Small intestine (tissue), 7 donors: ENCODE measurements at regions not wholly inside any gene's neighbourhood (a gene's known extent, or its start where the extent isn't known, plus 50 kb on each side); places are given as distances from the start of the nearest gene placed in this dataset.
A peak's percentile ranks its signal among the peaks of the same experiment; 100 is the strongest.

Experiments used
- DNase-seq, 2 donors: peaks; one replicate each; pipeline versions ENCODE4 v3.0.0 to v3.0.0-alpha.2; 2013
- FAIRE-seq: peaks from 2 replicates; lab custom pipeline; 2012; peaks lifted over from hg19 to GRCh38; lab: Jason Lieb, UNC
- H3K27ac ChIP-seq, 3 donors: one replicate each; pipeline ENCODE4 v1.5.1; 2013; ENCODE audit warnings: low read length in 2 of 3, mild to moderate bottlenecking in 2 of 3, control low read depth in 1 of 3, inconsistent platforms in 1 of 3, low read depth in 1 of 3, moderate library complexity in 1 of 3
- H3K27me3 ChIP-seq, 3 donors: one replicate each; pipeline ENCODE4 v1.6.1; 2013; ENCODE audit warnings: low read length in 3 of 3, inconsistent platforms in 1 of 3; ENCODE audit not compliant: control insufficient read depth in 3 of 3, insufficient read depth in 3 of 3
- H3K36me3 ChIP-seq, 3 donors: one replicate each; pipeline ENCODE4 v1.6.1; 2013; ENCODE audit warnings: low read length in 3 of 3, inconsistent platforms in 1 of 3, low read depth in 1 of 3, mild to moderate bottlenecking in 1 of 3, moderate library complexity in 1 of 3; ENCODE audit not compliant: control insufficient read depth in 3 of 3, insufficient read depth in 2 of 3
- H3K4me1 ChIP-seq, 3 donors: one replicate each; pipeline ENCODE4 v1.6.1; 2013; ENCODE audit warnings: low read length in 2 of 3, inconsistent platforms in 1 of 3, low read depth in 1 of 3, mild to moderate bottlenecking in 1 of 3, moderate library complexity in 1 of 3; ENCODE audit not compliant: control insufficient read depth in 3 of 3, insufficient read depth in 2 of 3
- H3K4me3 ChIP-seq, 3 donors: one replicate each; pipeline ENCODE4 v1.5.1; 2013; ENCODE audit warnings: low read length in 3 of 3, control low read depth in 1 of 3, inconsistent platforms in 1 of 3, low read depth in 1 of 3, mild to moderate bottlenecking in 1 of 3, moderate library complexity in 1 of 3
- H3K9me3 ChIP-seq, 2 donors: one replicate each; pipeline ENCODE4 v1.6.1; 2013; ENCODE audit warnings: low read depth in 1 of 2, low read length in 1 of 2; ENCODE audit not compliant: control insufficient read depth in 2 of 2, insufficient read depth in 1 of 2
- WGBS, 3 donors: extraction: QIAGEN DNeasy Blood & Tissue Kit; methylation state at CpG; one replicate each; pipeline ENCODE4 v1.1.7; 2013; 5-methylcytosine and 5-hydroxymethylcytosine counted together
- donor health status: healthy with polysubstance abuse.
- donor health status: control.
- donor health status: control.
- donor health status: Bipolar disorder and iron deficiency.
- donor health status: healthy.

GRCh38 chr2:118190474-118190873 lies 102.2 kb downstream of the INSIG2 start:
- Histone ChIP-seq H3K27me3 (peaks cover 0 to 19% (median 0%) of the 10 kb centered on the region in 3 donors), H3K27ac (no peak overlapping the region), H3K4me1 (peaks cover 0 to 2% (median 0%) of the 10 kb centered on the region in 3 donors), H3K4me3 (no peak overlapping the region), H3K36me3 (no peaks in the 10 kb centered on the region), H3K9me3 (no peaks in the 10 kb centered on the region)
- FAIRE-seq (no peak), DNase-seq (no peak)

GRCh38 chr2:118186858-118187254 lies 98.6 kb downstream of the INSIG2 start:
- WGBS, 3 donors, result 90 to 94% (median 90%) methylated on average over 5 of the region's 5 CpGs
- no peaks in the 10 kb centered on the region for H3K36me3 ChIP-seq
- FAIRE-seq (no peak), DNase-seq (no peak)
- H3K9me3 ChIP-seq, result no peaks in the 10 kb centered on the region
- H3K4me1 ChIP-seq, result peaks cover 0 to 4% (median 0%) of the 10 kb centered on the region in 3 donors
- peak overlapping the region in 1 of 3 donors; percentile 86 for H3K27ac ChIP-seq
- H3K4me3 ChIP-seq, result no peak overlapping the region
- peaks cover 0 to 43% (median 0%) of the 10 kb centered on the region in 3 donors for H3K27me3 ChIP-seq

- no peaks in the 10 kb centered on the region for H3K9me3 ChIP-seq
- FAIRE-seq, result no peak
- peak overlapping the region in 2 of 3 donors; percentile 77 to 86 for H3K27ac ChIP-seq
- peaks cover 0 to 4% (median 0%) of the 10 kb centered on the region in 3 donors for H3K4me1 ChIP-seq
- peaks cover 0 to 37% (median 0%) of the 10 kb centered on the region in 3 donors for H3K27me3 ChIP-seq
- H3K36me3 ChIP-seq, result no peaks in the 10 kb centered on the region
- 9 to 12% (median 11%) methylated on average over 52 of the region's 52 CpGs for WGBS, 3 donors
- DNase-seq, result peak; percentile 72 to 81
- H3K4me3 ChIP-seq, result peak overlapping the region; percentile 52 to 72 (median 69)
Measured at GRCh38 chr2:118186110-118186857, 98.0 kb downstream of the INSIG2 start.

DNA sequence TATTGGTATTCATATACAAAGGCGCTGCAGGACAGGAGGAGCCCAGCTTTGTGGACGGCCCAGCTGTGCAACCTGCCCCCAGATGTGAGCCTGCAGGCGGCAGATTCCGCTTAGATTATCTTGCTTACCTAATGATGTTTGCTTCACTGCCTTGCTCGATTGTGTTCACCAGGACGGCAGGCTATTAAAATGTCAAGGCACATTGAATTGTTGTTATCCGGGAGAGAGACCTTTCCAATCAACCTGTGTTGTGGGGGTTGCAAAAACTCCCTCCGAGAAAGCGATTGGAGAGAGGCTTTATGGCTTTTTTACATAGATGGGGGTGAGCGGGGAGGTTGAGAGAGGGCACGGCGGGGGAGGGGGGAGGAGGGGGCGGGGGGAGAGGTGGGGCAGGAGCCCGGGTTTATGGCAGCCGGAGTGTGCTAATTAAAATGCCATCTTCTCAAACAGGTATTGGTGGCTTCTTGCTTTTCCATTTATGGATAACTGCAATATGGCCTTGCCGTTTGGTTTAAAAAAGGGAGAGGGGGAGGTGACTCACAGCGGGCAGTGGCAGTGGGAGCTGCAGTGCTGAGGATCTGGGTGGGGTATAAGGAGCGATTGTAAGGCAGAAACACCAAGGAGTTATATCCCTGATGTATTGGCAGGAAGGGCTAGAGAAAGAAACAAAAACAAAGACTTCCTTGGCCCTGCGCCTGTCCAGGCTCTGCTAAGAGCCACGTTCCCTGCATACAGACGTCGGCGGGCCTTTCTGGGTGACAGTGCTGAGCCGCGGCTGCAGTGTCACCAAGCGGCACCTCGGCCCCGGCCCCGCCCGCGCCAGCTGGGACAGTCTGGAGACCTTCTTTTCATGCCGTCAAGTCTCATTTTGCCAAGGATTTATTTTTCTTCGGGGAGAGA lies 97.2 kb downstream of the INSIG2 start:
- H3K36me3 ChIP-seq, result no peaks in the 10 kb centered on the region
- WGBS, 3 donors, result 3 to 6% (median 5%) methylated on average over 31 to 33 of the region's 33 CpGs
- no peak for FAIRE-seq

GRCh38 chr2:118183381-118183780 lies 95.1 kb downstream of the INSIG2 start:
- no peak for FAIRE-seq
- 18 to 37% (median 35%) methylated on average over 9 of the region's 9 CpGs for WGBS, 3 donors
- DNase-seq, result no peak
- H3K27ac ChIP-seq, result no peak overlapping the region
- H3K9me3 ChIP-seq, result no peaks in the 10 kb centered on the region
- H3K4me3 ChIP-seq, result no peak overlapping the region
- peaks cover 0 to 37% (median 0%) of the 10 kb centered on the region in 3 donors for H3K27me3 ChIP-seq
- H3K36me3 ChIP-seq, result no peaks in the 10 kb centered on the region
- peaks cover 0 to 4% (median 0%) of the 10 kb centered on the region in 3 donors for H3K4me1 ChIP-seq

More for the DNA sequence above, 97.2 kb downstream of the INSIG2 start:
- peak; percentile 39 to 59 for DNase-seq
- Histone ChIP-seq H3K4me3 (peak overlapping the region; percentile 52 to 72 (median 69)), H3K27ac (peak overlapping the region in 2 of 3 donors; percentile 77 to 86), H3K4me1 (peaks cover 0 to 4% (median 0%) of the 10 kb centered on the region in 3 donors), H3K27me3 (peaks cover 0 to 37% (median 0%) of the 10 kb centered on the region in 3 donors), H3K9me3 (no peaks in the 10 kb centered on the region)

GRCh38 chr2:118179445-118179844 lies 91.2 kb downstream of the INSIG2 start:
- Histone ChIP-seq H3K4me1 (peaks cover 0 to 2% (median 0%) of the 10 kb centered on the region in 3 donors), H3K27ac (no peak overlapping the region), H3K9me3 (no peaks in the 10 kb centered on the region), H3K36me3 (no peaks in the 10 kb centered on the region), H3K4me3 (no peak overlapping the region), H3K27me3 (peaks cover 0 to 26% (median 0%) of the 10 kb centered on the region in 3 donors)
- WGBS, 3 donors, result 90 to 95% (median 92%) methylated on average over 1 of the region's 1 CpG
- no peak for DNase-seq
- FAIRE-seq, result no peak

- H3K36me3 ChIP-seq, result no peaks in the 10 kb centered on the region
- FAIRE-seq (no peak), DNase-seq (no peak)
- 54 to 76% (median 65%) methylated on average over 2 of the region's 2 CpGs for WGBS, 3 donors
- no peak overlapping the region for H3K4me3 ChIP-seq
- H3K4me1 ChIP-seq, result peaks cover 0 to 2% (median 0%) of the 10 kb centered on the region in 3 donors
- H3K27ac ChIP-seq, result no peak overlapping the region
- no peaks in the 10 kb centered on the region for H3K9me3 ChIP-seq
- H3K27me3 ChIP-seq, result peaks cover 0 to 15% (median 0%) of the 10 kb centered on the region in 3 donors
Measured at GRCh38 chr2:118177884-118178283, 89.6 kb downstream of the INSIG2 start.

DNA sequence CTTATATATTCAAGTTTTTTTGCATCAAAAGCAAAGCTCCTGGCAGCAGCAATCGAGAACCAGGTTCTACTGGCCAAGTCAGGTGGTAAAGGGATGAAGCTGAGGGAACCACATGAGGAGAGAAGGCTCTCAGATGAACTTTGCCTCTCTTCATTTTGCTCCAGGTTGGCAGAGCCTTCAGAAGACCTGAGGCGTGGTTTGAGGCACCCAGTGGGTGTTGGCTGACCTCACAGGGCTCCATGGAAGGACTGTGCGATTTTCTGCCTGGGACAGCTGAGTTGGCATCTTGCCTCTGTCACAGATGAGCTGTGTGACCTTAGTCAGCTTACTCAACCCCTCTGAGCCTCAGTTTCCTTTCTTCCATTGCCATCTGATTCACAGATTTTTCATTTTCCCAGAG lies 89.0 kb downstream of the INSIG2 start:
- peak in 1 of 2 donors; percentile 57 for DNase-seq
- H3K27ac ChIP-seq, result no peak overlapping the region
- WGBS, 3 donors, result 10 to 43% (median 21%) methylated on average over 3 of the region's 3 CpGs
- no peak for FAIRE-seq
- H3K27me3 ChIP-seq, result peaks cover 0 to 10% (median 0%) of the 10 kb centered on the region in 3 donors
- no peak overlapping the region for H3K4me3 ChIP-seq
- H3K36me3 ChIP-seq, result no peaks in the 10 kb centered on the region
- peaks cover 0 to 2% (median 0%) of the 10 kb centered on the region in 3 donors for H3K4me1 ChIP-seq
- H3K9me3 ChIP-seq, result no peaks in the 10 kb centered on the region
